ENCODE measurements at regions not wholly inside any gene's neighbourhood (a gene's known extent, or its start where the extent isn't known, plus 50 kb on each side); places are given as distances from the start of the nearest gene placed in this dataset.

DNA sequence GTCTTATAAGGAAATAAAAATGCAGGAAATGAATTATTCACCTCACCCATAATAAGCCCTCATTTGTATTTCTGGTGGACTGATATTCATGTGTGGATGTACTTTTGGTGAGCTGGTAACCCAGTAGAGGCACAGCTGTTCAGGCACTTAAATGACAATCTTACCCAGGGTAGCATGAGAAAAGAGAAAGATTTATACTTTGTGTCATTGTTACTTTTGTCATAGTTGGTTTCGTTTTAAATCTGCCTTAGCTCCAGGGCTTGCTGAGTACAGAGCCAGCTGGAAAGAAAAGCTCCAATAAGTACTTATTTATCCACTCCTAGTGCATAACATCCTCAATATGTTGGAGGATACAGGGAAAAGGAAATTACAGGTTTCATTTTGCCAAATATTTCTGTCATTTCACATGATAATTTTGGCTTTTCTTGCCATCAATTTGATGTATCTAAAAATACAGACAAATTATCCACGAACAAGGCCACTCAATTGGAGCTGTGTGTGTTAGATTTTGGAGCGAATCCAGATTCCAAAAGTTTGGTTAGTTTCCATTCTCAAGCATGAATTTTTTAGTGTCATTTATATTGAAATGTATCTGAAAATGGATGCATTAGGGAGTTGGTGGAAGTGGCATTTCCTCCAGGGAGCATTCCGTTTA, 1276.1 kb upstream of the FAM98A start:
- CTCF ChIA-PET, result no interaction called here

DNA sequence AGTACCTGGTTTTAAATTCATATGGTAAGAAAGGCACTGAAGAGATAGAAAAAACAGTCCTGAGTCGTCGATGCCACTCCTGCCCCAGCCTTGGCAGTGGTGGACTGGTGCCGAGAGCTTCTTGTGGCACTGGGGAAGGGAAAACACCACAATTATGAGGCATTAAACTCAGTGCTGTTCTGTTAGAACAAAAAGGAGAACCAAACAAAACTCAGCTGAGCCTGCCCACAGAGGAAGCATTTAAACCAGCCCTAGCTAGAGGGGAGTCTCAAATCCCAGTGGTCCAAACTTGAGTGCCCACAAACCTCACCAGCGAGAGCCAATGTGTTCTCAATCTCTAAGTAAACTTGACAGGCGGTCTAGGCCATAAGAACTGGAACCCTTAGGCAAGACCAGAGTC, 1254.5 kb upstream of the FAM98A start:
- DNase-seq (no peak), ATAC-seq (no peak)
- intact Hi-C loops (cut with micrococcal nuclease), result no loop called here
- Histone ChIP-seq H3F3A (ENCODE audit: low read length, unreplicated experiment) (no peaks in the 10 kb centered on the region), H3K4me1 (ENCODE audit: insufficient read depth, low read length) (no peaks in the 10 kb centered on the region), H4K20me1 (ENCODE audit: low read length) (no peaks in the 10 kb centered on the region), H3K79me2 (ENCODE audit: low read length) (no peaks in the 10 kb centered on the region), H3K4me3 (ENCODE audit: low read length) (no peak overlapping the region), H3K36me3 (ENCODE audit: low read depth, low read length) (no peaks in the 10 kb centered on the region), H3K9me3 (ENCODE audit: low read length) (no peaks in the 10 kb centered on the region), H2AFZ (ENCODE audit: low read length) (no peak overlapping the region), H3K4me2 (ENCODE audit: low read length) (no peak overlapping the region), H3K27ac (ENCODE audit: low read length) (no peak overlapping the region), H3K27me3 (ENCODE audit: low read length) (no peaks in the 10 kb centered on the region), H3K9ac (ENCODE audit: low read length) (no peak overlapping the region), H3K9me2 (replicated peaks; ENCODE audit: low read length) (no peaks in the 10 kb centered on the region)
- ChIA-PET POLR2A (ENCODE audit: unreplicated experiment) (no interaction called here), CTCF (no interaction called here)
- BruUV-seq (replicated peaks), result no TSS peak
- no peak for TF ChIP-seq EZH2phosphoT487 (IDR thresholded peaks at IDR 0.05; ENCODE audit: borderline replicate concordance, low read length)
- TF ChIP-seq, protein P1, sequence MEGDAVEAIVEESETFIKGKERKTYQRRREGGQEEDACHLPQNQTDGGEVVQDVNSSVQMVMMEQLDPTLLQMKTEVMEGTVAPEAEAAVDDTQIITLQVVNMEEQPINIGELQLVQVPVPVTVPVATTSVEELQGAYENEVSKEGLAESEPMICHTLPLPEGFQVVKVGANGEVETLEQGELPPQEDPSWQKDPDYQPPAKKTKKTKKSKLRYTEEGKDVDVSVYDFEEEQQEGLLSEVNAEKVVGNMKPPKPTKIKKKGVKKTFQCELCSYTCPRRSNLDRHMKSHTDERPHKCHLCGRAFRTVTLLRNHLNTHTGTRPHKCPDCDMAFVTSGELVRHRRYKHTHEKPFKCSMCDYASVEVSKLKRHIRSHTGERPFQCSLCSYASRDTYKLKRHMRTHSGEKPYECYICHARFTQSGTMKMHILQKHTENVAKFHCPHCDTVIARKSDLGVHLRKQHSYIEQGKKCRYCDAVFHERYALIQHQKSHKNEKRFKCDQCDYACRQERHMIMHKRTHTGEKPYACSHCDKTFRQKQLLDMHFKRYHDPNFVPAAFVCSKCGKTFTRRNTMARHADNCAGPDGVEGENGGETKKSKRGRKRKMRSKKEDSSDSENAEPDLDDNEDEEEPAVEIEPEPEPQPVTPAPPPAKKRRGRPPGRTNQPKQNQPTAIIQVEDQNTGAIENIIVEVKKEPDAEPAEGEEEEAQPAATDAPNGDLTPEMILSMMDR (conservative IDR thresholded peaks at IDR 0.05; ENCODE audit: low read depth, low read length), result no peak
- TF ChIP-seq EZH2 (IDR thresholded peaks at IDR 0.05; ENCODE audit: low read length, unreplicated experiment), result no peak

More for the DNA sequence above, 1276.1 kb upstream of the FAM98A start:
- intact Hi-C loops (cut with micrococcal nuclease), result no loop called here
- Histone ChIP-seq H3K4me3 (ENCODE audit: low read length) (no peak overlapping the region), H3K4me2 (ENCODE audit: low read length) (no peak overlapping the region), H3K9ac (ENCODE audit: low read length) (no peak overlapping the region), H3K27me3 (ENCODE audit: low read length) (no peaks in the 10 kb centered on the region), H4K20me1 (ENCODE audit: low read length) (no peaks in the 10 kb centered on the region), H3K9me3 (ENCODE audit: low read length) (no peaks in the 10 kb centered on the region), H3F3A (ENCODE audit: low read length, unreplicated experiment) (no peaks in the 10 kb centered on the region), H3K79me2 (ENCODE audit: low read length) (no peaks in the 10 kb centered on the region), H3K9me2 (replicated peaks; ENCODE audit: low read length) (no peaks in the 10 kb centered on the region), H3K36me3 (ENCODE audit: low read depth, low read length) (no peaks in the 10 kb centered on the region), H3K27ac (ENCODE audit: low read length) (no peak overlapping the region), H2AFZ (ENCODE audit: low read length) (no peak overlapping the region), H3K4me1 (ENCODE audit: insufficient read depth, low read length) (no peaks in the 10 kb centered on the region)
- POLR2A ChIA-PET (ENCODE audit: unreplicated experiment), result no interaction called here
- no TSS peak for BruUV-seq (replicated peaks)
- ATAC-seq (no peak), DNase-seq (no peak)
- TF ChIP-seq EZH2 (IDR thresholded peaks at IDR 0.05; ENCODE audit: low read length, unreplicated experiment) (no peak), EZH2phosphoT487 (IDR thresholded peaks at IDR 0.05; ENCODE audit: borderline replicate concordance, low read length) (no peak)
- TF ChIP-seq, protein P1 (conservative IDR thresholded peaks at IDR 0.05; ENCODE audit: low read depth, low read length), result no peak

DNA sequence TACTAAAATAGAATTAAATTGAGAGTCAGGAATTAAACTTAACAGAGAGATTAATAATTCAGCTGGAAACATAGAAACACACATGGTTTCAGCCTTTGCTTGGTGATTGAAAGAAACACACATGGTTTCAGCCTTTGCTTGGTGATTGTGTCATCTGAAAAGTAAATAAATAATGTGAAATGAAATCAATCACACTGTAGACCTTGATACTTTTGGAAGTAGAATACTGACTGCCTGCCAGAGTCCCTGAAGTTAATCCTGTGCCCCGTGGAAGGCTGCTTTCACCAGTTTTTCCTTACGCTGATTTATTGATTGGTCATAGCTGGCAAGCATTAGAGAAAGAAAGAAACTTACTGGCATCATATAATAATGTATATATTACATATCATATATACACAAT, 1252.7 kb upstream of the FAM98A start:
- no peak overlapping the region for H3K4me2 ChIP-seq (ENCODE audit: low read length)
- H3K9ac ChIP-seq (ENCODE audit: low read length), result no peak overlapping the region
- DNase-seq (no peak), ATAC-seq (no peak)
- POLR2A ChIA-PET (ENCODE audit: unreplicated experiment), result no interaction called here
- no peaks in the 10 kb centered on the region for H3F3A ChIP-seq (ENCODE audit: low read length, unreplicated experiment)
- no peaks in the 10 kb centered on the region for H3K9me3 ChIP-seq (ENCODE audit: low read length)
- H3K4me1 ChIP-seq (ENCODE audit: insufficient read depth, low read length), result no peaks in the 10 kb centered on the region
- H2AFZ ChIP-seq (ENCODE audit: low read length), result no peak overlapping the region
- TF ChIP-seq, protein P1 (conservative IDR thresholded peaks at IDR 0.05; ENCODE audit: low read depth, low read length), result no peak
- no peak for TF ChIP-seq EZH2phosphoT487 (IDR thresholded peaks at IDR 0.05; ENCODE audit: borderline replicate concordance, low read length)
- TF ChIP-seq EZH2 (IDR thresholded peaks at IDR 0.05; ENCODE audit: low read length, unreplicated experiment), result no peak
- no TSS peak for BruUV-seq (replicated peaks)
- no peaks in the 10 kb centered on the region for H4K20me1 ChIP-seq (ENCODE audit: low read length)
- intact Hi-C loops (cut with micrococcal nuclease), result no loop called here
- no peak overlapping the region for H3K27ac ChIP-seq (ENCODE audit: low read length)
- no peaks in the 10 kb centered on the region for H3K79me2 ChIP-seq (ENCODE audit: low read length)
- CTCF ChIA-PET, result no interaction called here
- no peaks in the 10 kb centered on the region for H3K9me2 ChIP-seq (replicated peaks; ENCODE audit: low read length)
- H3K36me3 ChIP-seq (ENCODE audit: low read depth, low read length), result no peaks in the 10 kb centered on the region
- no peak overlapping the region for H3K4me3 ChIP-seq (ENCODE audit: low read length)
- no peaks in the 10 kb centered on the region for H3K27me3 ChIP-seq (ENCODE audit: low read length)
